ENCODE measurements at regions not wholly inside any gene's neighbourhood (a gene's known extent, or its start where the extent isn't known, plus 50 kb on each side); places are given as distances from the start of the nearest gene placed in this dataset.

GRCh38 chr13:75996582-75996981, 360.5 kb downstream of the LMO7 start (continued):
- no peak for TF ChIP-seq MAFK (IDR thresholded peaks at IDR 0.05; ENCODE audit: low read depth, low read length)
- no peak for TF ChIP-seq ZNF274 (IDR thresholded peaks at IDR 0.05; ENCODE audit: borderline replicate concordance, extremely low read depth, low read length)
- TF ChIP-seq SP4 (IDR thresholded peaks at IDR 0.05; ENCODE audit: low read length), result no peak
- no peak for TF ChIP-seq CTBP2 (IDR thresholded peaks at IDR 0.05; ENCODE audit: borderline replicate concordance, insufficient read depth, insufficient read length, low read length)

All from H1 (cell line).